Naive thymus-derived CD4-positive, alpha-beta T cell (primary cell): ENCODE measurements at regions not wholly inside any gene's neighbourhood (a gene's known extent, or its start where the extent isn't known, plus 50 kb on each side); places are given as distances from the start of the nearest gene placed in this dataset.

Experiments
- ATAC-seq: fragments of 150-1000 bp; cut with Tn5 transposase; 2 replicates; pipeline ENCODE4 v1.10.0; 2021; ENCODE audit warnings: mild to moderate bottlenecking, moderate library complexity
- CTCF ChIA-PET: fragments of 350-600 bp; sonication (Branson Sonifier 250); formaldehyde crosslinking; loops from one replicate; lab custom pipeline; 2021; ENCODE audit warnings: antibody characterized with exemption; lab: Charles Lee
- POLR2A ChIA-PET: fragments of 350-600 bp; sonication (Branson Sonifier 250); formaldehyde crosslinking; loops from one replicate; lab custom pipeline; 2021; ENCODE audit warnings: antibody characterized with exemption, inconsistent platforms; lab: Charles Lee
- DNase-seq, 9 donors: peaks; one replicate each; pipeline versions ENCODE4 v3.0.0 to v3.0.0-alpha.2; 2020 to 2022; ENCODE audit warnings: mixed read lengths in 1 of 9
- H3K27ac ChIP-seq: one replicate; pipeline ENCODE4 v1.7.0; 2013; ENCODE audit warnings: mild to moderate bottlenecking, low read depth, low read length, moderate library complexity
- H3K27me3 ChIP-seq, 2 donors: one replicate each; pipeline ENCODE4 v1.7.0; 2013; ENCODE audit warnings: low read length in 2 of 2, mild to moderate bottlenecking in 2 of 2, moderate library complexity in 2 of 2; ENCODE audit not compliant: control insufficient read depth in 2 of 2, insufficient read depth in 2 of 2
- H3K36me3 ChIP-seq, 3 experiments: 1 replicate in 2 of 3; 2 replicates in 1 of 3; pipeline ENCODE4 v1.7.0; 2013; ENCODE audit warnings: low read length in 3 of 3, mild to moderate bottlenecking in 3 of 3, moderate library complexity in 1 of 3; ENCODE audit not compliant: insufficient read depth in 3 of 3, control insufficient read depth in 2 of 3
- H3K4me1 ChIP-seq, 2 donors: one replicate each; pipeline ENCODE4 v1.7.0; 2013; ENCODE audit warnings: low read length in 2 of 2, mild to moderate bottlenecking in 2 of 2, moderate library complexity in 1 of 2; ENCODE audit not compliant: control insufficient read depth in 2 of 2, insufficient read depth in 2 of 2
- H3K4me3 ChIP-seq: 2 replicates; pipeline ENCODE4 v1.7.0; 2013; ENCODE audit warnings: mild to moderate bottlenecking, low read length
- H3K9me3 ChIP-seq, 3 experiments: 1 replicate in 2 of 3; 2 replicates in 1 of 3; pipeline ENCODE4 v1.7.0; 2013; ENCODE audit warnings: low read length in 3 of 3; ENCODE audit not compliant: control insufficient read depth in 2 of 3
- H3K27ac Mint-ChIP-seq, 9 donors: one replicate each; pipeline ENCODE4 v1.8.0; 2020 to 2022; ENCODE audit warnings: mixed read lengths in 9 of 9, mild to moderate bottlenecking in 8 of 9, moderate library complexity in 5 of 9, inconsistent platforms in 2 of 9
- H3K27me3 Mint-ChIP-seq, 5 donors: one replicate each; pipeline ENCODE4 v1.8.0; 2021 to 2022; ENCODE audit warnings: mixed read lengths in 5 of 5, mild to moderate bottlenecking in 1 of 5
- H3K36me3 Mint-ChIP-seq, 5 donors: one replicate each; pipeline ENCODE4 v1.8.0; 2020 to 2022; ENCODE audit warnings: mixed read lengths in 5 of 5, mild to moderate bottlenecking in 3 of 5, inconsistent platforms in 1 of 5
- H3K4me1 Mint-ChIP-seq, 7 donors: one replicate each; pipeline ENCODE4 v1.8.0; 2020 to 2022; ENCODE audit warnings: mixed read lengths in 7 of 7, mild to moderate bottlenecking in 3 of 7, inconsistent platforms in 1 of 7
- H3K4me3 Mint-ChIP-seq, 10 donors: one replicate each; pipeline ENCODE4 v1.8.0; 2020 to 2022; ENCODE audit warnings: mild to moderate bottlenecking in 10 of 10, mixed read lengths in 10 of 10, moderate library complexity in 6 of 10, inconsistent platforms in 2 of 10
- H3K9me3 Mint-ChIP-seq, 11 donors: one replicate each; pipeline ENCODE4 v1.8.0; 2020 to 2022; ENCODE audit warnings: mixed read lengths in 11 of 11, mild to moderate bottlenecking in 4 of 11, inconsistent platforms in 1 of 11, moderate library complexity in 1 of 11
- intact Hi-C, 2 donors: fragments of 100-400 bp; cut with micrococcal nuclease; formaldehyde crosslinking; loops; one replicate each; pipeline ENCODE4 v1.15.1; 2023

DNA sequence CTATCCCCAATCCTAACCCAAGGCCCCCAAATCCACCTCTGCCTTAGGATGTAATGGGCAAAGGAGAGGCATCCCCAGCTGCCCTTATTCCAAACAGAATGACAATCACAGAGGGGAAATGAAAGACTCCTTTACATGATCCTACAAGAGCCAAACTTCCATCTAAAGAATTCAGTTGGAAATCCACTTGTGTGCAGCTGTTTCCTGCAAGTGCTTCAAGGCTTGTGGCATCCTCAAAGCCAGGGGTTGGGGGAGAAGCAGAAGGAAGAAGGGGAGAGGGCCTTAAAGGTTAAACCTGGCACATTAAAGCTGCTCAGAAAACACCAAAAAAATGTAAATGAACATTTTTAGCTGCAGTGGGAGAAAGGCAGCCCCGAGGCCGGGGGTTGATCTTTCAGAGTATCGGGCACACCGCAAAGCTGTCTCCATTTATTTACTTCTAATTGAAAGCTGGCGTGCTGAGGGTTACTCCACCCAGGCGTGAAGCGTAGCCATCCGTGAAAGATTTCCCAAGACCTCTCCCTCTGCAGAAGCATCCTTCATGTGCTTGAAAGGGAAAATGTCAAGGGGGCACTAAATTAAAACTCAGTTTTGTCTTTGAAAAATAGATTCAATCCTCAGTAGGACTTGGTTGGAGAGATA, 217.8 kb downstream of the SHQ1 start:
- no peaks in the 10 kb centered on the region for H3K27me3 Mint-ChIP-seq
- peaks cover 0 to 7% (median 0%) of the 10 kb centered on the region in 11 donors for H3K9me3 Mint-ChIP-seq
- Histone ChIP-seq H3K4me3 (no peak overlapping the region), H3K27ac (no peak overlapping the region), H3K9me3 (no peaks in the 10 kb centered on the region), H3K4me1 (peaks cover 0 to 7% of the 10 kb centered on the region in 2 donors), H3K36me3 (no peaks in the 10 kb centered on the region), H3K27me3 (no peaks in the 10 kb centered on the region)
- DNase-seq (no peak), ATAC-seq (no peak)
- ChIA-PET CTCF (no interaction called here), POLR2A (no interaction called here)
- intact Hi-C loops = no loop called here
- peaks cover 6 to 39% (median 12%) of the 10 kb centered on the region in 7 donors for H3K4me1 Mint-ChIP-seq
- peak overlapping the region in 2 of 9 donors; percentile 54 to 61 for H3K27ac Mint-ChIP-seq
- H3K4me3 Mint-ChIP-seq = no peak overlapping the region
- H3K36me3 Mint-ChIP-seq = peaks cover 0 to 6% (median 0%) of the 10 kb centered on the region in 5 donors

- H3K27ac Mint-ChIP-seq = peak overlapping the region in 7 of 9 donors; percentile 1 to 69 (median 38)
- peak overlapping the region in 1 of 10 donors; percentile 48 for H3K4me3 Mint-ChIP-seq
- peaks cover 6 to 38% (median 12%) of the 10 kb centered on the region in 7 donors for H3K4me1 Mint-ChIP-seq
- intact Hi-C loops = no loop called here
- Histone ChIP-seq H3K27ac (no peak overlapping the region), H3K36me3 (no peaks in the 10 kb centered on the region), H3K9me3 (no peaks in the 10 kb centered on the region), H3K4me3 (no peak overlapping the region), H3K27me3 (no peaks in the 10 kb centered on the region), H3K4me1 (peaks cover 0 to 7% of the 10 kb centered on the region in 2 donors)
- ATAC-seq (peak; percentile 74), DNase-seq (no peak)
- CTCF ChIA-PET = interaction anchor here (0.6 kb wide), 1 partner anchor 19 kb away, joined by 5 read pairs; no protein-coding TSS in a partner anchor
- POLR2A ChIA-PET = no interaction called here
- H3K27me3 Mint-ChIP-seq = no peaks in the 10 kb centered on the region
- H3K9me3 Mint-ChIP-seq = peaks cover 0 to 7% (median 0%) of the 10 kb centered on the region in 11 donors
- peaks cover 0 to 6% (median 0%) of the 10 kb centered on the region in 5 donors for H3K36me3 Mint-ChIP-seq
Measured at GRCh38 chr3:72629191-72629631, 219.0 kb downstream of the SHQ1 start.

DNA sequence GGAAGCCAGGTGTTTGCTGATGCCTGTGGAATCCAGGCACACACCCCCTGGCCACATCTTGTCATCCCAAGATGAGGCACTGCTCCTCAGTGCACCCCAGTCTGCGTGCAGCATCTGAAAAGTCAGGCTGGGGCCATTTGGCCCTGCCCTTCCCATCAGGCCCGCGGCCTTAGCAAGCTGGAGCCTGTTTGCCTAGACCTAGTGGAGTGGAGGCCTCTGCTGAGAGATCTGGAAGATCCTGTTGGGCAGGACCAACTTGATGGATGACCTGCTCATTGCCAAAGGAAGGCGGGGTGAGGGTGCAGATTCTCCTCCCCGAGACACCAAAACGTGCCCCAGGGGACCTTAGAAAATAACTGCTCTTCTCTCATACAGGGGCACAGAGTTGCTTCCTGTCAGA, 220.2 kb downstream of the SHQ1 start:
- no peaks in the 10 kb centered on the region for H3K27me3 ChIP-seq
- Mint-ChIP-seq H3K4me1 (peaks cover 6 to 33% (median 12%) of the 10 kb centered on the region in 7 donors), H3K27ac (peak overlapping the region in 3 of 9 donors; percentile 44 to 75 (median 46)), H3K36me3 (peaks cover 0 to 6% (median 0%) of the 10 kb centered on the region in 5 donors), H3K4me3 (no peak overlapping the region), H3K27me3 (no peaks in the 10 kb centered on the region), H3K9me3 (peaks cover 0 to 7% (median 0%) of the 10 kb centered on the region in 11 donors)
- ATAC-seq (no peak), DNase-seq (no peak)
- ChIA-PET POLR2A (no interaction called here), CTCF (no interaction called here)
- intact Hi-C loops = no loop called here
- H3K4me1 ChIP-seq = peaks cover 0 to 7% of the 10 kb centered on the region in 2 donors
- H3K4me3 ChIP-seq = no peak overlapping the region
- no peaks in the 10 kb centered on the region for H3K9me3 ChIP-seq
- H3K36me3 ChIP-seq = no peaks in the 10 kb centered on the region
- no peak overlapping the region for H3K27ac ChIP-seq

DNA sequence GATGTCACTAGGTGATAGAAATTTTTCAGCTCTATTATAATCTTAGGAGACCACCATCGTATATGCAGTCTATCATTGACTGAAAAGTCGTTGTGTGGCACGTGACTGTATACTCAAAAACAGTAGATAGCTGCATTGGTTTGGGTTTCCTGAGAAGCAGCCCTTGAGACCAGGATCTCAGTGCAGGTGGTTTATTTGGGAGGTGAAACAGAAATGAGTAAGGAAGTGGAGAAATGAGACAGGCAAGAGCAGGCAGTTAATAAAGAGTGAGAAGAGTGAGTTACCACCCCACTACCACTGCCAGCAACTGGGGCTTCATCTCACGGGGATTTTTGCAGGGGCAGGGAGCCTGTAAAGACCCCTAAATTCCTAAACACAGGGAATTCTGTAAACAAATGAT, 221.0 kb downstream of the SHQ1 start:
- H3K36me3 Mint-ChIP-seq = peaks cover 0 to 7% (median 0%) of the 10 kb centered on the region in 5 donors
- H3K36me3 ChIP-seq = no peaks in the 10 kb centered on the region
- intact Hi-C loops = no loop called here
- peaks cover 0 to 7% (median 0%) of the 10 kb centered on the region in 11 donors for H3K9me3 Mint-ChIP-seq
- peaks cover 0 to 7% of the 10 kb centered on the region in 2 donors for H3K4me1 ChIP-seq
- no peak overlapping the region for H3K27ac ChIP-seq
- H3K9me3 ChIP-seq = no peaks in the 10 kb centered on the region
- ChIA-PET CTCF (interaction anchor here (0.7 kb wide), 1 partner anchor 164 kb away, joined by 3 read pairs; no protein-coding TSS in a partner anchor), POLR2A (no interaction called here)
- DNase-seq = no peak
- no peak for ATAC-seq
- H3K27me3 Mint-ChIP-seq = no peaks in the 10 kb centered on the region
- no peaks in the 10 kb centered on the region for H3K27me3 ChIP-seq
- H3K27ac Mint-ChIP-seq = peak overlapping the region in 2 of 9 donors; percentile 9 to 68
- peak overlapping the region in 1 of 10 donors; percentile 8 for H3K4me3 Mint-ChIP-seq
- no peak overlapping the region for H3K4me3 ChIP-seq
- peaks cover 6 to 30% (median 12%) of the 10 kb centered on the region in 7 donors for H3K4me1 Mint-ChIP-seq

DNA sequence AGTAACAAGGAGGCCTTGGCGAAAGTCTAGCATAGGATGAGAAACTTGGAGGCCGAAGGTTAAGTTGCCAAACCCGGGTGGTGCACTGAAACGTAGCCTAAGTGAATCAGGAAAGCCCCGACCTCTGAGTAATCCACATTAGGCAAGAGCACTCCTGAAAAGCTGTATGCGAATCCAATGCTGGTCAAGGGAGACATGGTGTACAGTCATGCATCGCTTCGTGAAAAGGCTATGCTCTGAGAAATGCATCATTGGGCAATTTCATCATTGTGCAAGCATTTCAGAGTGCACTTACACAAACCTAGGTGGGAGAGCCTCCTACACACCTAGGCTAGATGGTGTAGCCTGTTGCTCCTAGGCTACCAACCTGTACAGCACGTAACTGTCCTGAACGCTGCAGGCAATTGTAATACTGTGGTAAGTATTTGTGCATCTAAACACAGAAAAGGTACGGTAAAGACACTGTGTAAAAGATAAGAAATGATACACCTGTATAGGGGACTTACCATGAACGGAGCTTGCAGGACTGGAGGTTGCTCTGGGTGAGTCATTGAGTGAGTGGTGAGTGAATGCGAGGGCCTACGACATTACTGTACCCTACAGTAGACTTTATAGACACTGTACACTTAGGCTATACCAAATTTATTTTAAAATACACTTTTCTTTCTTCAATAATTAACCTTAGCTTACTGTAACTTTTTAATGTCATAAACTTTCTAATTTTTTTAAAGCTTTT, 222.5 kb downstream of the SHQ1 start:
- peaks cover 0 to 8% (median 3%) of the 10 kb centered on the region in 11 donors for H3K9me3 Mint-ChIP-seq
- Histone ChIP-seq H3K36me3 (no peaks in the 10 kb centered on the region), H3K9me3 (no peaks in the 10 kb centered on the region), H3K27ac (no peak overlapping the region), H3K27me3 (no peaks in the 10 kb centered on the region), H3K4me3 (no peak overlapping the region), H3K4me1 (peaks cover 0 to 7% of the 10 kb centered on the region in 2 donors)
- ChIA-PET POLR2A (no interaction called here), CTCF (no interaction called here)
- no peak overlapping the region for H3K27ac Mint-ChIP-seq
- H3K4me1 Mint-ChIP-seq = peaks cover 6 to 30% (median 12%) of the 10 kb centered on the region in 7 donors
- H3K36me3 Mint-ChIP-seq = peaks cover 0 to 7% (median 0%) of the 10 kb centered on the region in 5 donors
- H3K4me3 Mint-ChIP-seq = no peak overlapping the region
- DNase-seq (no peak), ATAC-seq (peak; percentile 77)
- no peaks in the 10 kb centered on the region for H3K27me3 Mint-ChIP-seq
- intact Hi-C loops = no loop called here

DNA sequence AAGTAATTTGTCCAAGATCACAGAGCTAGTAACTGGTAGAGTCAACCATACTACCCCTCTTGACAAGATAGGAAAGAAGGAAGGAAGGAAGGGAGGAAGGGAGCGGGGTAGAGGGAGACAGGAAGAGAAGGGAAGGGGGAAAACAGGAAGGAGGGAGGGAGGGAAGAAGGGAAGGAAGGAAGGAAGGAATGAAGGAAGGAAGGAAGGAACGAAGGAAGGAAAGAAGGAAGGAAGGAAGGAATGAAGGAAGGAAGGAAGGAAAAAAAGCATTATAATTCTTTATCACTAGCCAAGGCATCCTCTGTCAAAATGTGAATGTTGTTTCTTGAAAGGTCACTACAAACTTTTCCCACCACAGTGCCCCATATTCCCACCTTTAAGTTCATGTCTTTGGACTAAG, 223.6 kb downstream of the SHQ1 start:
- Histone ChIP-seq H3K36me3 (no peaks in the 10 kb centered on the region), H3K4me1 (peaks cover 0 to 7% of the 10 kb centered on the region in 2 donors), H3K27ac (no peak overlapping the region), H3K9me3 (no peaks in the 10 kb centered on the region), H3K27me3 (no peaks in the 10 kb centered on the region), H3K4me3 (no peak overlapping the region)
- Mint-ChIP-seq H3K4me3 (no peak overlapping the region), H3K36me3 (peaks cover 0 to 7% (median 0%) of the 10 kb centered on the region in 5 donors), H3K9me3 (peaks cover 0 to 8% (median 4%) of the 10 kb centered on the region in 11 donors), H3K27me3 (no peaks in the 10 kb centered on the region), H3K27ac (no peak overlapping the region), H3K4me1 (peaks cover 6 to 28% (median 12%) of the 10 kb centered on the region in 7 donors)
- POLR2A ChIA-PET = no interaction called here
- CTCF ChIA-PET = no interaction called here
- DNase-seq (no peak), ATAC-seq (no peak)
- intact Hi-C loops = no loop called here
